Astrocyte (in vitro differentiated cells and primary cell): ENCODE measurements at regions not wholly inside any gene's neighbourhood (a gene's known extent, or its start where the extent isn't known, plus 50 kb on each side); places are given as distances from the start of the nearest gene placed in this dataset.

Source experiments
- EZH2 ChIP-seq: IDR thresholded peaks from 2 replicates; pipeline ENCODE4 v1.6.1; 2012; ENCODE audit warnings: mild to moderate bottlenecking, low read length, inconsistent platforms; ENCODE audit not compliant: insufficient read depth
- TF ChIP-seq, protein P1 (sequence below): IDR thresholded peaks from 2 replicates; pipeline ENCODE4 v1.5.1; 2011; ENCODE audit warnings: low read depth, mild to moderate bottlenecking, inconsistent platforms, low read length, moderate library complexity; ENCODE audit not compliant: insufficient read depth

DNA sequence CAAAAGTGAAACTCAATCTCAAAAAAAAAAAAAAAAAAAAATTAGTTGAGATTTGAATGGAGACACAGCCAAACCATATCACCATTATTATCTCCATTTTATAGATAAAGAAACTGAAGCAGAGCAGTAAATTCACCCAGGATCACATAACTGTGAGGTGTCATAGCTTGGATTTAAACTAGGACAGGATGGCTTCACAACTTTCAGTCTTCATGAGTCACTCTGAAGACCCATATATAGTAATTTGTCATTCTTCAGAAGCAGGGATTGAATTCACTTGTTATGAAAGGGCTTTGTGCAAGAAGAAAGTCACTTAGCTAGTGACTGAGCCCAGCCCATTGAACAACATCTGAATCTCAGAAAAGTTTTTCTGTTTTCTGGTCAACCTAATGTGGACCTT lies 60.5 kb upstream of the LRIG1 start:
- TF ChIP-seq, protein P1, sequence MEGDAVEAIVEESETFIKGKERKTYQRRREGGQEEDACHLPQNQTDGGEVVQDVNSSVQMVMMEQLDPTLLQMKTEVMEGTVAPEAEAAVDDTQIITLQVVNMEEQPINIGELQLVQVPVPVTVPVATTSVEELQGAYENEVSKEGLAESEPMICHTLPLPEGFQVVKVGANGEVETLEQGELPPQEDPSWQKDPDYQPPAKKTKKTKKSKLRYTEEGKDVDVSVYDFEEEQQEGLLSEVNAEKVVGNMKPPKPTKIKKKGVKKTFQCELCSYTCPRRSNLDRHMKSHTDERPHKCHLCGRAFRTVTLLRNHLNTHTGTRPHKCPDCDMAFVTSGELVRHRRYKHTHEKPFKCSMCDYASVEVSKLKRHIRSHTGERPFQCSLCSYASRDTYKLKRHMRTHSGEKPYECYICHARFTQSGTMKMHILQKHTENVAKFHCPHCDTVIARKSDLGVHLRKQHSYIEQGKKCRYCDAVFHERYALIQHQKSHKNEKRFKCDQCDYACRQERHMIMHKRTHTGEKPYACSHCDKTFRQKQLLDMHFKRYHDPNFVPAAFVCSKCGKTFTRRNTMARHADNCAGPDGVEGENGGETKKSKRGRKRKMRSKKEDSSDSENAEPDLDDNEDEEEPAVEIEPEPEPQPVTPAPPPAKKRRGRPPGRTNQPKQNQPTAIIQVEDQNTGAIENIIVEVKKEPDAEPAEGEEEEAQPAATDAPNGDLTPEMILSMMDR = no peak
- no peak for TF ChIP-seq EZH2
